H1 (cell line): ENCODE measurements at regions not wholly inside any gene's neighbourhood (a gene's known extent, or its start where the extent isn't known, plus 50 kb on each side); places are given as distances from the start of the nearest gene placed in this dataset.

Experiments used
- CTCF ChIA-PET: fragments of 300-600 bp; sonication (Branson Sonifier 250); formaldehyde crosslinking; loops from one replicate; lab custom pipeline; 2021; ENCODE audit not compliant: partially characterized antibody; lab: Charles Lee
- POLR2A ChIA-PET: fragments of 300-600 bp; sonication (Branson Sonifier 250); formaldehyde crosslinking; loops from one replicate; lab custom pipeline; 2021; ENCODE audit warnings: inconsistent platforms; ENCODE audit not compliant: partially characterized antibody; lab: Charles Lee
- DNase-seq, 2 experiments: peaks; one replicate each; pipeline versions ENCODE4 v3.0.0 to v3.0.0-alpha.2; 2010 to 2022; ENCODE audit warnings: low spot score in 2 of 2, low read depth in 1 of 2, mixed read lengths in 1 of 2
- FAIRE-seq: peaks from 2 replicates; lab custom pipeline; 2011; peaks lifted over from hg19 to GRCh38; lab: Jason Lieb, UNC
- H2AFZ ChIP-seq: 2 replicates; pipeline ENCODE4 v1.8.1; 2012; ENCODE audit warnings: low read length, inconsistent platforms
- H2AK5ac ChIP-seq: 2 replicates; pipeline ENCODE4 v1.6.1; 2013; ENCODE audit warnings: low read depth, low read length
- H2BK120ac ChIP-seq: replicated peaks from 2 replicates; pipeline ENCODE3; 2013; ENCODE audit warnings: low read depth, low read length, inconsistent platforms
- H2BK12ac ChIP-seq: 2 replicates; pipeline ENCODE4 v1.6.1; 2013; ENCODE audit warnings: low read depth, low read length
- H2BK15ac ChIP-seq: 2 replicates; pipeline ENCODE4 v1.6.1; 2013; ENCODE audit warnings: low read length
- H2BK20ac ChIP-seq: 2 replicates; pipeline ENCODE4 v1.6.1; 2013; ENCODE audit warnings: low read length
- H2BK5ac ChIP-seq: 2 replicates; pipeline ENCODE4 v1.6.1; 2013; ENCODE audit warnings: low read depth, low read length
- H3K14ac ChIP-seq: 2 replicates; pipeline ENCODE4 v1.6.1; 2013; ENCODE audit warnings: inconsistent platforms; ENCODE audit not compliant: insufficient read length
- H3K18ac ChIP-seq: 2 replicates; pipeline ENCODE4 v1.6.1; 2013; ENCODE audit warnings: low read length; ENCODE audit errors: extremely low read depth
- H3K23ac ChIP-seq: 2 replicates; pipeline ENCODE4 v1.6.1; 2013; ENCODE audit warnings: inconsistent platforms; ENCODE audit not compliant: insufficient read length
- H3K23me2 ChIP-seq: 2 replicates; pipeline ENCODE4 v1.6.1; 2013; ENCODE audit warnings: low read depth, low read length
- H3K27ac ChIP-seq: 2 replicates; pipeline ENCODE4 v1.6.1; 2011; ENCODE audit warnings: low read depth, low read length, inconsistent platforms
- H3K27me3 ChIP-seq, 4 experiments: replicated peaks in 1 of 4; 1 replicate in 1 of 4; 2 replicates in 3 of 4; pipeline versions ENCODE4 v1.6.1 to v1.8.1; 2011 to 2013; ENCODE audit warnings: low read length in 3 of 4, mild to moderate bottlenecking in 3 of 4, inconsistent platforms in 2 of 4, mixed read lengths in 2 of 4, moderate library complexity in 1 of 4; ENCODE audit not compliant: control insufficient read depth in 3 of 4, insufficient read depth in 3 of 4; ENCODE audit errors: extremely low read depth in 1 of 4
- H3K36me3 ChIP-seq, 4 experiments: 2 replicates each; pipeline versions ENCODE4 v1.6.1 to v1.8.1; 2011 to 2013; ENCODE audit warnings: mild to moderate bottlenecking in 4 of 4, low read length in 3 of 4, moderate library complexity in 2 of 4, control low read depth in 1 of 4, inconsistent platforms in 1 of 4; ENCODE audit not compliant: insufficient read depth in 4 of 4, control insufficient read depth in 2 of 4
- H3K4ac ChIP-seq: replicated peaks from 2 replicates; pipeline ENCODE3; 2013; ENCODE audit warnings: low read length, low read depth, mixed read lengths, inconsistent platforms; ENCODE audit not compliant: insufficient read length
- H3K4me1 ChIP-seq, 4 experiments: replicated peaks in 1 of 4; 1 replicate in 1 of 4; 2 replicates in 3 of 4; pipeline versions ENCODE4 v1.6.1 to v1.8.1; 2011 to 2013; ENCODE audit warnings: low read length in 3 of 4, inconsistent platforms in 2 of 4, mixed read lengths in 1 of 4; ENCODE audit not compliant: insufficient read depth in 4 of 4, control insufficient read depth in 3 of 4
- H3K4me2 ChIP-seq, 2 experiments: 2 replicates each; pipeline versions ENCODE4 v1.6.1 to v1.8.1; 2011 to 2013; ENCODE audit warnings: low read depth in 2 of 2, low read length in 2 of 2, control low read depth in 1 of 2, inconsistent platforms in 1 of 2, mild to moderate bottlenecking in 1 of 2; ENCODE audit not compliant: insufficient read depth in 1 of 2
- H3K4me3 ChIP-seq, 4 experiments: fragments of 200-600, 300-600 bp in 1 of 4; sonication (generic), shearing (Covaris generic), sonication (Bioruptor Twin) in 1 of 4; 2 replicates each; pipeline versions ENCODE4 v1.5.1 to v1.8.1; 2011 to 2016; ENCODE audit warnings: low read length in 4 of 4, low read depth in 3 of 4, control low read depth in 2 of 4, inconsistent platforms in 2 of 4, mild to moderate bottlenecking in 2 of 4, mixed read lengths in 1 of 4, moderate library complexity in 1 of 4; ENCODE audit not compliant: insufficient read depth in 2 of 4; ENCODE audit errors: extremely low read depth in 1 of 4
- H3K56ac ChIP-seq: replicated peaks from 2 replicates; pipeline ENCODE3; 2013; ENCODE audit warnings: low read depth, mild to moderate bottlenecking, mixed read lengths, low read length, inconsistent platforms; ENCODE audit not compliant: insufficient read length
- H3K79me1 ChIP-seq: 2 replicates; pipeline ENCODE4 v1.6.1; 2013; ENCODE audit warnings: low read depth, low read length, control low read depth
- H3K79me2 ChIP-seq, 2 experiments: 2 replicates each; pipeline versions ENCODE4 v1.6.1 to v1.8.1; 2012 to 2013; ENCODE audit warnings: low read length in 2 of 2, mild to moderate bottlenecking in 2 of 2, inconsistent platforms in 1 of 2; ENCODE audit not compliant: insufficient read depth in 2 of 2, control insufficient read depth in 1 of 2
- H3K9ac ChIP-seq, 4 experiments: replicated peaks in 1 of 4; 1 replicate in 1 of 4; 2 replicates in 3 of 4; pipeline versions ENCODE4 v1.6.1 to v1.8.1; 2011 to 2013; ENCODE audit warnings: low read depth in 3 of 4, low read length in 3 of 4, control low read depth in 2 of 4, mild to moderate bottlenecking in 2 of 4, moderate library complexity in 2 of 4, inconsistent platforms in 1 of 4; ENCODE audit errors: extremely low read depth in 1 of 4
- H3K9me3 ChIP-seq, 2 experiments: 2 replicates each; pipeline versions ENCODE4 v1.6.1 to v1.8.1; 2012 to 2013; ENCODE audit warnings: mild to moderate bottlenecking in 2 of 2, moderate library complexity in 2 of 2, control low read depth in 1 of 2, inconsistent platforms in 1 of 2, low read depth in 1 of 2, low read length in 1 of 2, mixed read lengths in 1 of 2; ENCODE audit not compliant: insufficient read depth in 2 of 2
- H4K20me1 ChIP-seq, 2 experiments: replicated peaks in 1 of 2; 2 replicates each; pipeline versions ENCODE3 to v1.8.1; 2011 to 2013; ENCODE audit warnings: inconsistent platforms in 2 of 2, low read length in 2 of 2, mild to moderate bottlenecking in 1 of 2; ENCODE audit not compliant: insufficient read depth in 2 of 2, control insufficient read depth in 1 of 2
- H4K5ac ChIP-seq: 2 replicates; pipeline ENCODE4 v1.6.1; 2013; ENCODE audit warnings: low read length, low read depth, mixed read lengths, inconsistent platforms; ENCODE audit not compliant: insufficient read length
- H4K8ac ChIP-seq: 2 replicates; pipeline ENCODE4 v1.8.0; 2013; ENCODE audit warnings: mild to moderate bottlenecking, moderate library complexity, low read length, inconsistent platforms; ENCODE audit not compliant: insufficient read depth; ENCODE audit errors: extremely low read depth
- H4K91ac ChIP-seq: replicated peaks from 2 replicates; pipeline ENCODE3; 2013; ENCODE audit warnings: low read length, mixed read lengths, inconsistent platforms; ENCODE audit not compliant: insufficient read length
- BRCA1 ChIP-seq: IDR thresholded peaks from 2 replicates; pipeline ENCODE4 v1.6.1; 2012; ENCODE audit warnings: low read depth, low read length, improper control_type of control experiment
- GABPA ChIP-seq: IDR thresholded peaks from 2 replicates; pipeline ENCODE4 v1.6.1; 2011; ENCODE audit warnings: mild to moderate bottlenecking, low read length, moderate library complexity, borderline replicate concordance; ENCODE audit not compliant: insufficient read depth
- KDM4A ChIP-seq: IDR thresholded peaks from one replicate; pipeline ENCODE4 v1.7.1; 2012; ENCODE audit warnings: low read depth, mild to moderate bottlenecking, moderate library complexity, low read length, inconsistent platforms; ENCODE audit not compliant: severe bottlenecking
- POLR2AphosphoS5 ChIP-seq: IDR thresholded peaks from 2 replicates; pipeline ENCODE4 v1.6.1; 2011; ENCODE audit warnings: low read depth, low read length
- TCF12 ChIP-seq: IDR thresholded peaks from 2 replicates; pipeline ENCODE4 v1.6.1; 2011; ENCODE audit warnings: low read depth, mild to moderate bottlenecking, low read length
- WGBS, 2 experiments: shearing (Covaris generic) in 1 of 2; methylation state at CpG; one replicate each; pipeline versions ENCODE4 v1.1.6 to v1.1.7; 2013 to 2015; ENCODE audit warnings: low lambda C conversion rate in 2 of 2, mixed read lengths in 2 of 2, inconsistent platforms in 1 of 2, low coverage in 1 of 2, missing lambda C conversion rate in 1 of 2; ENCODE audit not compliant: insufficient replicate concordance in 2 of 2, insufficient coverage in 1 of 2, insufficient read length in 1 of 2; ENCODE audit errors: extremely low coverage in 1 of 2, missing lambda C conversion rate in 1 of 2; 5-methylcytosine and 5-hydroxymethylcytosine counted together

GRCh38 chr2:107448160-107448559 lies 378.5 kb upstream of the RGPD4 start:
- H2BK12ac ChIP-seq: no peak overlapping the region
- no peaks in the 10 kb centered on the region for H3K79me1 ChIP-seq
- H4K5ac ChIP-seq: no peak overlapping the region
- no peak overlapping the region for H3K27ac ChIP-seq
- no peak overlapping the region for H4K8ac ChIP-seq
- no peak overlapping the region for H3K4ac ChIP-seq
- ChIA-PET POLR2A (no interaction called here), CTCF (no interaction called here)
- no peak overlapping the region for H3K56ac ChIP-seq
- H3K14ac ChIP-seq: no peak overlapping the region
- H3K23ac ChIP-seq: no peak overlapping the region
- no peak overlapping the region for H2BK120ac ChIP-seq
- no peak overlapping the region for H2AK5ac ChIP-seq
- no peaks in the 10 kb centered on the region for H3K36me3 ChIP-seq
- no peaks in the 10 kb centered on the region for H3K23me2 ChIP-seq
- 81% methylated on average over 1 of the region's 1 CpG; no CpG with 5 or more reads in 1 of the 2 experiments for WGBS, 2 experiments
- H3K18ac ChIP-seq: no peak overlapping the region
- no peaks in the 10 kb centered on the region; a peak in 1 of 4 replicates for H3K9me3 ChIP-seq
- no peak overlapping the region for H2BK20ac ChIP-seq
- H2BK15ac ChIP-seq: no peak overlapping the region
- DNase-seq (no peak), FAIRE-seq (no peak)
- no peak overlapping the region for H3K9ac ChIP-seq
- H3K27me3 ChIP-seq: no peaks in the 10 kb centered on the region
- no peak overlapping the region for H2BK5ac ChIP-seq
- H3K4me2 ChIP-seq: no peak overlapping the region
- no peak overlapping the region for H3K4me3 ChIP-seq
- H4K20me1 ChIP-seq: no peaks in the 10 kb centered on the region
- H3K4me1 ChIP-seq: no peaks in the 10 kb centered on the region
- no peak overlapping the region for H4K91ac ChIP-seq
- no peaks in the 10 kb centered on the region for H3K79me2 ChIP-seq
- H2AFZ ChIP-seq: no peak overlapping the region
- TF ChIP-seq POLR2AphosphoS5 (no peak), TCF12 (no peak), KDM4A (no peak), GABPA (no peak), BRCA1 (no peak)
- TF ChIP-seq, all 59 proteins: peak for 0
